ENCODE measurements at regions not wholly inside any gene's neighbourhood (a gene's known extent, or its start where the extent isn't known, plus 50 kb on each side); places are given as distances from the start of the nearest gene placed in this dataset.

- H3K36me3 ChIP-seq (ENCODE audit: control insufficient read depth, insufficient read depth, low read length) = no peaks in the 10 kb centered on the region
- no peak overlapping the region for H3K4me3 ChIP-seq (ENCODE audit: low read length)
- H3K9me3 ChIP-seq (replicated peaks; ENCODE audit: control insufficient read depth, low read depth, low read length) = no peaks in the 10 kb centered on the region
- no peak overlapping the region for H3K27ac ChIP-seq (ENCODE audit: low read length)
- WGBS (ENCODE audit: insufficient coverage) = 95% methylated on average over 16 of the region's 16 CpGs
- H3K4me1 ChIP-seq (ENCODE audit: control insufficient read depth, insufficient read depth, low read length) = no peaks in the 10 kb centered on the region
- no peaks in the 10 kb centered on the region for H3K27me3 ChIP-seq (ENCODE audit: control insufficient read depth, insufficient read depth, low read length)
- DNase-seq = no peak
Measured at GRCh38 chr13:61765181-61765742, 349.6 kb upstream of the PCDH20 start.

- Histone ChIP-seq H3K36me3 (ENCODE audit: control insufficient read depth, insufficient read depth, low read length) (no peaks in the 10 kb centered on the region), H3K4me1 (ENCODE audit: control insufficient read depth, insufficient read depth, low read length) (no peaks in the 10 kb centered on the region), H3K4me3 (ENCODE audit: low read length) (no peak overlapping the region), H3K27me3 (ENCODE audit: control insufficient read depth, insufficient read depth, low read length) (no peaks in the 10 kb centered on the region), H3K9me3 (replicated peaks; ENCODE audit: control insufficient read depth, low read depth, low read length) (no peaks in the 10 kb centered on the region), H3K27ac (ENCODE audit: low read length) (no peak overlapping the region)
- DNase-seq = no peak
- no CpG with 5 or more reads among the region's 1 CpG for WGBS (ENCODE audit: insufficient coverage)
Measured at GRCh38 chr13:61761690-61762089, 346.0 kb upstream of the PCDH20 start.

- DNase-seq = no peak
- H3K27ac ChIP-seq (ENCODE audit: low read length) = no peak overlapping the region
- no peak overlapping the region for H3K4me3 ChIP-seq (ENCODE audit: low read length)
- peaks cover 8% of the 10 kb centered on the region for H3K9me3 ChIP-seq (replicated peaks; ENCODE audit: control insufficient read depth, low read depth, low read length)
- H3K36me3 ChIP-seq (ENCODE audit: control insufficient read depth, insufficient read depth, low read length) = no peaks in the 10 kb centered on the region
- no CpG with 5 or more reads among the region's 3 CpGs for WGBS (ENCODE audit: insufficient coverage)
- H3K27me3 ChIP-seq (ENCODE audit: control insufficient read depth, insufficient read depth, low read length) = no peaks in the 10 kb centered on the region
- H3K4me1 ChIP-seq (ENCODE audit: control insufficient read depth, insufficient read depth, low read length) = no peaks in the 10 kb centered on the region
Measured at GRCh38 chr13:61760102-61760501, 344.5 kb upstream of the PCDH20 start.

- peaks cover 8% of the 10 kb centered on the region for H3K9me3 ChIP-seq (replicated peaks; ENCODE audit: control insufficient read depth, low read depth, low read length)
- no peaks in the 10 kb centered on the region for H3K36me3 ChIP-seq (ENCODE audit: control insufficient read depth, insufficient read depth, low read length)
- H3K4me1 ChIP-seq (ENCODE audit: control insufficient read depth, insufficient read depth, low read length) = no peaks in the 10 kb centered on the region
- no CpG with 5 or more reads among the region's 1 CpG for WGBS (ENCODE audit: insufficient coverage)
- DNase-seq = no peak
- H3K4me3 ChIP-seq (ENCODE audit: low read length) = no peak overlapping the region
- no peak overlapping the region for H3K27ac ChIP-seq (ENCODE audit: low read length)
- no peaks in the 10 kb centered on the region for H3K27me3 ChIP-seq (ENCODE audit: control insufficient read depth, insufficient read depth, low read length)
Measured at GRCh38 chr13:61756031-61756430, 340.4 kb upstream of the PCDH20 start.

GRCh38 chr13:61751039-61751438, 335.4 kb upstream of the PCDH20 start:
- no peaks in the 10 kb centered on the region for H3K27me3 ChIP-seq (ENCODE audit: control insufficient read depth, insufficient read depth, low read length)
- no peak overlapping the region for H3K27ac ChIP-seq (ENCODE audit: low read length)
- peaks cover 7% of the 10 kb centered on the region for H3K9me3 ChIP-seq (replicated peaks; ENCODE audit: control insufficient read depth, low read depth, low read length)
- H3K36me3 ChIP-seq (ENCODE audit: control insufficient read depth, insufficient read depth, low read length) = no peaks in the 10 kb centered on the region
- no peak overlapping the region for H3K4me3 ChIP-seq (ENCODE audit: low read length)
- no peaks in the 10 kb centered on the region for H3K4me1 ChIP-seq (ENCODE audit: control insufficient read depth, insufficient read depth, low read length)
- DNase-seq = peak; percentile 34

- Histone ChIP-seq H3K4me1 (ENCODE audit: control insufficient read depth, insufficient read depth, low read length) (no peaks in the 10 kb centered on the region), H3K36me3 (ENCODE audit: control insufficient read depth, insufficient read depth, low read length) (no peaks in the 10 kb centered on the region), H3K9me3 (replicated peaks; ENCODE audit: control insufficient read depth, low read depth, low read length) (no peaks in the 10 kb centered on the region), H3K4me3 (ENCODE audit: low read length) (no peak overlapping the region), H3K27ac (ENCODE audit: low read length) (no peak overlapping the region), H3K27me3 (ENCODE audit: control insufficient read depth, insufficient read depth, low read length) (no peaks in the 10 kb centered on the region)
- no CpG with 5 or more reads among the region's 2 CpGs for WGBS (ENCODE audit: insufficient coverage)
- peak; percentile 61 for DNase-seq
Measured at GRCh38 chr13:61738236-61738750, 322.6 kb upstream of the PCDH20 start.

GRCh38 chr13:61734683-61735082, 319.0 kb upstream of the PCDH20 start:
- H3K36me3 ChIP-seq (ENCODE audit: control insufficient read depth, insufficient read depth, low read length) = no peaks in the 10 kb centered on the region
- no peaks in the 10 kb centered on the region for H3K9me3 ChIP-seq (replicated peaks; ENCODE audit: control insufficient read depth, low read depth, low read length)
- no peak for DNase-seq
- WGBS (ENCODE audit: insufficient coverage) = no CpG with 5 or more reads among the region's 1 CpG
- H3K4me3 ChIP-seq (ENCODE audit: low read length) = no peak overlapping the region
- H3K27ac ChIP-seq (ENCODE audit: low read length) = no peak overlapping the region
- H3K4me1 ChIP-seq (ENCODE audit: control insufficient read depth, insufficient read depth, low read length) = no peaks in the 10 kb centered on the region
- no peaks in the 10 kb centered on the region for H3K27me3 ChIP-seq (ENCODE audit: control insufficient read depth, insufficient read depth, low read length)

GRCh38 chr13:61728471-61728870, 312.8 kb upstream of the PCDH20 start:
- H3K36me3 ChIP-seq (ENCODE audit: control insufficient read depth, insufficient read depth, low read length) = no peaks in the 10 kb centered on the region
- H3K27ac ChIP-seq (ENCODE audit: low read length) = no peak overlapping the region
- no peaks in the 10 kb centered on the region for H3K27me3 ChIP-seq (ENCODE audit: control insufficient read depth, insufficient read depth, low read length)
- H3K4me3 ChIP-seq (ENCODE audit: low read length) = no peak overlapping the region
- no CpG with 5 or more reads among the region's 1 CpG for WGBS (ENCODE audit: insufficient coverage)
- H3K4me1 ChIP-seq (ENCODE audit: control insufficient read depth, insufficient read depth, low read length) = peaks cover 4% of the 10 kb centered on the region
- DNase-seq = peak; percentile 91
- H3K9me3 ChIP-seq (replicated peaks; ENCODE audit: control insufficient read depth, low read depth, low read length) = no peaks in the 10 kb centered on the region

- Histone ChIP-seq H3K27ac (ENCODE audit: low read length) (peak overlapping the region; percentile 15), H3K4me3 (ENCODE audit: low read length) (no peak overlapping the region), H3K4me1 (ENCODE audit: control insufficient read depth, insufficient read depth, low read length) (peaks cover 4% of the 10 kb centered on the region), H3K36me3 (ENCODE audit: control insufficient read depth, insufficient read depth, low read length) (no peaks in the 10 kb centered on the region), H3K9me3 (replicated peaks; ENCODE audit: control insufficient read depth, low read depth, low read length) (no peaks in the 10 kb centered on the region), H3K27me3 (ENCODE audit: control insufficient read depth, insufficient read depth, low read length) (no peaks in the 10 kb centered on the region)
- WGBS (ENCODE audit: insufficient coverage) = 40% methylated on average over 2 of the region's 2 CpGs
- DNase-seq = peak; percentile 12
Measured at GRCh38 chr13:61727767-61728166, 312.1 kb upstream of the PCDH20 start.

GRCh38 chr13:61725806-61726205, 310.2 kb upstream of the PCDH20 start:
- Histone ChIP-seq H3K27me3 (ENCODE audit: control insufficient read depth, insufficient read depth, low read length) (no peaks in the 10 kb centered on the region), H3K4me3 (ENCODE audit: low read length) (no peak overlapping the region), H3K36me3 (ENCODE audit: control insufficient read depth, insufficient read depth, low read length) (no peaks in the 10 kb centered on the region), H3K9me3 (replicated peaks; ENCODE audit: control insufficient read depth, low read depth, low read length) (no peaks in the 10 kb centered on the region), H3K4me1 (ENCODE audit: control insufficient read depth, insufficient read depth, low read length) (peaks cover 4% of the 10 kb centered on the region), H3K27ac (ENCODE audit: low read length) (no peak overlapping the region)
- DNase-seq = no peak

- Histone ChIP-seq H3K27me3 (ENCODE audit: control insufficient read depth, insufficient read depth, low read length) (no peaks in the 10 kb centered on the region), H3K4me1 (ENCODE audit: control insufficient read depth, insufficient read depth, low read length) (no peaks in the 10 kb centered on the region), H3K4me3 (ENCODE audit: low read length) (no peak overlapping the region), H3K9me3 (replicated peaks; ENCODE audit: control insufficient read depth, low read depth, low read length) (no peaks in the 10 kb centered on the region), H3K36me3 (ENCODE audit: control insufficient read depth, insufficient read depth, low read length) (no peaks in the 10 kb centered on the region), H3K27ac (ENCODE audit: low read length) (no peak overlapping the region)
- peak; percentile 60 for DNase-seq
- WGBS (ENCODE audit: insufficient coverage) = no CpG with 5 or more reads among the region's 2 CpGs
Measured at GRCh38 chr13:61722119-61722518, 306.5 kb upstream of the PCDH20 start.
